ENCODE measurements at regions not wholly inside any gene's neighbourhood (a gene's known extent, or its start where the extent isn't known, plus 50 kb on each side); places are given as distances from the start of the nearest gene placed in this dataset.

DNA sequence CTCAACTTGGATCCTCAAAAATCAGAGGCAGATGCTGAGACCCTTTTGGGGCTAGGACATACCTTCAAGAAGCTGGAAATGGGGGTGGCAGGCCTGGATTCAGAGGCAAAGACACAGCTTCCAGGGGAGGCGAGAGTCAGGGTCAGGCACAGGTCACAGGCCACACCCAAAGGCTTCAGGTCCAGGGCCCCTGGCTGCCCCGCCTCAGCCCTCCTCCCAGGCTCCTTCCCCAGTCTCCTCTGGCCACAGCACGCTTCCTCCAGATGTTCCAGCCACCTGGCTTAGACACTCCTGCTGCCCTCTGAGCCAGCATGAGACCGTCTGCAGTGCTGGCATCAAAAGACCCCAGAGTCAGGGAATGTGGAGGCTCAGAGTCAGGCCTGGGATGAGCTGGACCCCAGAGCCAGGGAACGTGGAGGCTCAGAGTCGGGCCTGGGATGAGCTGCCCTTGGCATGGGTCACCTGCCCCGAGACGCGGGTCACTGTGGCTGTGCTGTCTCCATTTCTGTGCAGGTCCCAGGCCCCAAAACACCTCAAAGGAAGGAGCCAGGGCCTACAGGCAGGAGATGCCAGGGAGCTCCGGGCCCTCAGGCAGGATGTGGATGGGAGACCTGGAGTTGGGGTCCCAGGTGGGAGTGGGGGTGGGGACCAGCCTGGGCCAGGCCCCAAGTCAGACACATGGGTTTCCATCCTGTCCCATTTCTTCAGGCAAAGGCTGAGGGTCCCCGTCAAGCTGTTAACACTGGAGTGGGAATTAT, 58.9 kb downstream of the DIO3 start:
- TF ChIP-seq CTCF (IDR thresholded peaks at IDR 0.05) (no peak), POLR2A (IDR thresholded peaks at IDR 0.05) (no peak)
